ENCODE measurements at regions not wholly inside any gene's neighbourhood (a gene's known extent, or its start where the extent isn't known, plus 50 kb on each side); places are given as distances from the start of the nearest gene placed in this dataset.

GRCh38 chr21:26624983-26625519 lies 52.0 kb upstream of the CYYR1 start:
- Histone ChIP-seq H3K9me2 (replicated peaks; ENCODE audit: low read depth, low read length) (no peaks in the 10 kb centered on the region), H4K20me1 (ENCODE audit: insufficient read depth, low read length, poor library complexity, severe bottlenecking) (no peaks in the 10 kb centered on the region)

More at GRCh38 chr21:26624983-26625519, 52.0 kb upstream of the CYYR1 start:
- no peaks in the 10 kb centered on the region for H3K27me3 ChIP-seq (ENCODE audit: insufficient read depth, low read length, poor library complexity, severe bottlenecking)
- H3F3A ChIP-seq (ENCODE audit: low read depth) = no peaks in the 10 kb centered on the region
- no peak overlapping the region for H3K4me2 ChIP-seq (ENCODE audit: low read depth, low read length, poor library complexity, severe bottlenecking)
- no peaks in the 10 kb centered on the region for H3K79me2 ChIP-seq (ENCODE audit: insufficient read depth, low read length)
- H3K4me3 ChIP-seq (ENCODE audit: low read length, poor library complexity, severe bottlenecking) = no peak overlapping the region
- H3K4me1 ChIP-seq (ENCODE audit: insufficient read depth, low read length, poor library complexity, severe bottlenecking) = no peaks in the 10 kb centered on the region
- H3K36me3 ChIP-seq (ENCODE audit: insufficient read depth, low read length) = no peaks in the 10 kb centered on the region
- no peaks in the 10 kb centered on the region for H3K9me3 ChIP-seq (ENCODE audit: insufficient read depth, low read depth, low read length)
- H2AFZ ChIP-seq (ENCODE audit: low read length) = no peak overlapping the region
- H3K9ac ChIP-seq (ENCODE audit: low read depth, low read length, poor library complexity, severe bottlenecking) = no peak overlapping the region
- TF ChIP-seq EZH2phosphoT487 (IDR thresholded peaks at IDR 0.05; ENCODE audit: borderline replicate concordance) (no peak), CTCF (conservative IDR thresholded peaks at IDR 0.05; ENCODE audit: low read length) (no peak)

All from Loucy (cell line).